Natural killer cell (primary cell): ENCODE measurements at regions not wholly inside any gene's neighbourhood (a gene's known extent, or its start where the extent isn't known, plus 50 kb on each side); places are given as distances from the start of the nearest gene placed in this dataset.

Experiments used
- ATAC-seq, 3 donors: fragments of 150-1000 bp in 2 of 3; fragments of 200-7000 bp in 1 of 3; cut with Tn5 transposase; 1 replicate in 1 of 3; 2 replicates in 2 of 3; pipeline ENCODE4 v1.10.0; 2021; ENCODE audit warnings: mild to moderate bottlenecking in 2 of 3, moderate library complexity in 2 of 3
- DNase-seq, 2 donors: peaks; one replicate each; pipeline versions ENCODE4 v3.0.0 to v3.0.0-alpha.2; 2013 to 2021; ENCODE audit warnings: mixed read lengths in 1 of 2
- H3K27ac ChIP-seq: one replicate; pipeline ENCODE4 v1.5.1; 2013; ENCODE audit warnings: mild to moderate bottlenecking, low read length
- H3K27me3 ChIP-seq: one replicate; pipeline ENCODE4 v1.6.1; 2013; ENCODE audit warnings: low read length; ENCODE audit not compliant: control insufficient read depth, insufficient read depth
- H3K36me3 ChIP-seq: one replicate; pipeline ENCODE4 v1.6.1; 2013; ENCODE audit warnings: low read length; ENCODE audit not compliant: control insufficient read depth, insufficient read depth
- H3K4me1 ChIP-seq: one replicate; pipeline ENCODE4 v1.6.1; 2013; ENCODE audit warnings: low read length; ENCODE audit not compliant: control insufficient read depth, insufficient read depth
- H3K4me3 ChIP-seq: one replicate; pipeline ENCODE4 v1.5.1; 2013; ENCODE audit warnings: low read length
- H3K9me3 ChIP-seq: one replicate; pipeline ENCODE4 v1.6.1; 2013; ENCODE audit warnings: low read length; ENCODE audit not compliant: control insufficient read depth, insufficient read depth
- H3K27ac Mint-ChIP-seq, 2 donors: one replicate each; pipeline ENCODE4 v1.8.0; 2022; ENCODE audit warnings: mild to moderate bottlenecking in 2 of 2, mixed read lengths in 2 of 2, moderate library complexity in 1 of 2
- H3K27me3 Mint-ChIP-seq, 2 donors: one replicate each; pipeline ENCODE4 v1.8.0; 2022; ENCODE audit warnings: low read depth in 2 of 2, mixed read lengths in 2 of 2
- H3K36me3 Mint-ChIP-seq: one replicate; pipeline ENCODE4 v1.8.0; 2022; ENCODE audit warnings: mixed read lengths
- H3K4me1 Mint-ChIP-seq, 2 donors: one replicate each; pipeline ENCODE4 v1.8.0; 2022; ENCODE audit warnings: mixed read lengths in 2 of 2
- H3K4me3 Mint-ChIP-seq: one replicate; pipeline ENCODE4 v1.8.0; 2022; ENCODE audit warnings: mild to moderate bottlenecking, moderate library complexity, mixed read lengths
- H3K9me3 Mint-ChIP-seq, 2 donors: one replicate each; pipeline ENCODE4 v1.8.0; 2022; ENCODE audit warnings: mixed read lengths in 2 of 2
- WGBS: methylation state at CpG from one replicate; pipeline ENCODE4 v1.1.7; 2013; ENCODE audit warnings: missing lambda C conversion rate; ENCODE audit not compliant: insufficient coverage; 5-methylcytosine and 5-hydroxymethylcytosine counted together
- intact Hi-C: fragments of 100-400 bp; cut with micrococcal nuclease; formaldehyde crosslinking; loops from one replicate; pipeline ENCODE4 v1.14.2; 2022
- TF ChIP-seq, protein P1 (sequence below): fragments of 200-600 bp; IDR thresholded peaks from one replicate; pipeline ENCODE4 v1.8.0; 2022; ENCODE audit warnings: antibody characterized with exemption

DNA sequence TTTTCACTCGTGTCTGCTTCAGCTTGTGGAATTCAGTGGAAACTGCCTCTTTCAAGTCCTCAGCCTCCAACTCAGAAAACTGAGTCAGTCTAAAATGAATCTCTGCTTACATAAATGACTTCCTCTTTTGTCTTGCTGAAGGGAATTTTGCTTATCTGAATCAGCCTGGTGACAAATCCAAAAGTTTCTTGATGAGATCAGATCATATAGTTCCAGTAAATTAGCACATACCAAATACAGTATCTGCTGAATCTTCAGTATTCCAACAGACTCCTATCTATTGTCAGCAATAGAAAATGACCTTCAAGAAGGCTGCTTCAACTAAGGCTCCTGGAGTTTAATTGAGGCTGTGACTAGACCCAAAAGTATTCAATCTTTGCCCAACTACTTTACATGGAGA, 290.0 kb downstream of the MZT1 start:
- intact Hi-C loops: no loop called here
- Mint-ChIP-seq H3K4me3 (no peak overlapping the region), H3K36me3 (no peaks in the 10 kb centered on the region), H3K27ac (no peak overlapping the region), H3K9me3 (peaks cover 7 to 8% of the 10 kb centered on the region in 2 donors), H3K4me1 (no peaks in the 10 kb centered on the region), H3K27me3 (no peaks in the 10 kb centered on the region)
- no peak overlapping the region for H3K4me3 ChIP-seq
- DNase-seq (no peak), ATAC-seq (no peak)
- TF ChIP-seq, protein P1, sequence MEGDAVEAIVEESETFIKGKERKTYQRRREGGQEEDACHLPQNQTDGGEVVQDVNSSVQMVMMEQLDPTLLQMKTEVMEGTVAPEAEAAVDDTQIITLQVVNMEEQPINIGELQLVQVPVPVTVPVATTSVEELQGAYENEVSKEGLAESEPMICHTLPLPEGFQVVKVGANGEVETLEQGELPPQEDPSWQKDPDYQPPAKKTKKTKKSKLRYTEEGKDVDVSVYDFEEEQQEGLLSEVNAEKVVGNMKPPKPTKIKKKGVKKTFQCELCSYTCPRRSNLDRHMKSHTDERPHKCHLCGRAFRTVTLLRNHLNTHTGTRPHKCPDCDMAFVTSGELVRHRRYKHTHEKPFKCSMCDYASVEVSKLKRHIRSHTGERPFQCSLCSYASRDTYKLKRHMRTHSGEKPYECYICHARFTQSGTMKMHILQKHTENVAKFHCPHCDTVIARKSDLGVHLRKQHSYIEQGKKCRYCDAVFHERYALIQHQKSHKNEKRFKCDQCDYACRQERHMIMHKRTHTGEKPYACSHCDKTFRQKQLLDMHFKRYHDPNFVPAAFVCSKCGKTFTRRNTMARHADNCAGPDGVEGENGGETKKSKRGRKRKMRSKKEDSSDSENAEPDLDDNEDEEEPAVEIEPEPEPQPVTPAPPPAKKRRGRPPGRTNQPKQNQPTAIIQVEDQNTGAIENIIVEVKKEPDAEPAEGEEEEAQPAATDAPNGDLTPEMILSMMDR: no peak
- no peaks in the 10 kb centered on the region for H3K9me3 ChIP-seq
- H3K27ac ChIP-seq: no peak overlapping the region
- H3K36me3 ChIP-seq: no peaks in the 10 kb centered on the region
- WGBS: 25% methylated on average over 1 of the region's 1 CpG
- H3K4me1 ChIP-seq: no peaks in the 10 kb centered on the region
- H3K27me3 ChIP-seq: no peaks in the 10 kb centered on the region

DNA sequence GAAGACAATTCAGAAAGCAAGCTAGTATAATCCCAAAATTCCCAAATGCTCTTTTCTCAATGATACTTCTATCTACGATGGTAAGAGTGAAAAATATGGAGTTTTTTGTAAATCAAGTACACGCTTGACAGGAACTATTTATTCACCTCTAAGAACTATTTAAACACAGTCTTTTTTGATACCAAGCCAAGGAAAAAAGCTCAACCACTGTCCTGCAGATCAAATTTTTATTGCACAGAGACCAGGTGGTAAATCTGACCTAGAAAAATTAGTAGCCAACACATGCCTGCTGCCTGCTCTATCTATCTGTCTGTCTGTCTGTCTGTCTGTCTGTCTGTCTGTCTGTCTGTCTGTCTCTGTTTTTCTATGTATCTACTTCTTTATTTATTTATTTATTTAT, 292.2 kb downstream of the MZT1 start:
- H3K27ac Mint-ChIP-seq: no peak overlapping the region
- Histone ChIP-seq H3K4me1 (no peaks in the 10 kb centered on the region), H3K9me3 (no peaks in the 10 kb centered on the region), H3K36me3 (no peaks in the 10 kb centered on the region), H3K27ac (no peak overlapping the region), H3K4me3 (no peak overlapping the region), H3K27me3 (no peaks in the 10 kb centered on the region)
- no peak overlapping the region for H3K4me3 Mint-ChIP-seq
- intact Hi-C loops: no loop called here
- H3K27me3 Mint-ChIP-seq: no peaks in the 10 kb centered on the region
- no peaks in the 10 kb centered on the region for H3K4me1 Mint-ChIP-seq
- ATAC-seq (no peak), DNase-seq (no peak)
- no peaks in the 10 kb centered on the region for H3K36me3 Mint-ChIP-seq
- TF ChIP-seq, protein P1: no peak
- 86% methylated on average over 1 of the region's 2 CpGs for WGBS
- peaks cover 5 to 13% of the 10 kb centered on the region in 2 donors for H3K9me3 Mint-ChIP-seq

DNA sequence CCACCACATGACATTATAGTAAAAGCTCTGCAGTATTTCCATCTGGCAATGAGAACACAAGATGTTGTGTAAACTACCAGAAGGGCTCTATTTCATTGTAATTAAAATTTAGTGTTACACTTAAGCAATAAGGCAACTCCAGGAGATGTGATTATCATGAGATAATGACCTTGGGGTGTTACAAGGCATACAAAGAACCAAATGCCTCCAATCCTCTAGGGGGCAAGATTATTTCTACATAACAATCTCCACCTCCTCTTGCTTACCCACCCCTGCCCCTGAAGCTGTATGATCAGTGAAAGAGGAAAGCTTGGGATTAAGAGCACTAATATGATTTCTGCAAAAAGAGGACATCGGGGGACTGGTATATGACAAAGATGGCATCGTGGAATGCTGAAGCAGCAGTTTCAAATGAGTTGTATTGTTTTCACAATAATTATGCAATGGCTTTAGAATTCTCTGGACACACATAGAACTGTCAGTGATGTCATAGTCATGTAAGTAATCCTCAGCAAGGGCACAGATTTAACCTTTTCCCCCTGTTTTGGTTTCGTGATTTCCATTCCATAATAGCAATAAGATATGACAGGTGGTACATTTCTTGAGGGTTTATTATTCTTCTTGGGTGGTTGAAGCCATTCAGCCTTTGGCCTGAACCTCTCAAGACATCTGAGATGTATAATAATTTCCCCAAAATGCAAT, 295.3 kb downstream of the MZT1 start:
- Mint-ChIP-seq H3K9me3 (peaks cover 5 to 16% of the 10 kb centered on the region in 2 donors), H3K27me3 (no peaks in the 10 kb centered on the region), H3K27ac (no peak overlapping the region), H3K4me1 (no peaks in the 10 kb centered on the region), H3K4me3 (no peak overlapping the region), H3K36me3 (no peaks in the 10 kb centered on the region)
- intact Hi-C loops: no loop called here
- TF ChIP-seq, protein P1: no peak
- Histone ChIP-seq H3K4me3 (no peak overlapping the region), H3K36me3 (no peaks in the 10 kb centered on the region), H3K9me3 (no peaks in the 10 kb centered on the region), H3K4me1 (no peaks in the 10 kb centered on the region), H3K27me3 (no peaks in the 10 kb centered on the region), H3K27ac (no peak overlapping the region)
- ATAC-seq (no peak), DNase-seq (no peak)
- WGBS: 95% methylated on average over 2 of the region's 3 CpGs

DNA sequence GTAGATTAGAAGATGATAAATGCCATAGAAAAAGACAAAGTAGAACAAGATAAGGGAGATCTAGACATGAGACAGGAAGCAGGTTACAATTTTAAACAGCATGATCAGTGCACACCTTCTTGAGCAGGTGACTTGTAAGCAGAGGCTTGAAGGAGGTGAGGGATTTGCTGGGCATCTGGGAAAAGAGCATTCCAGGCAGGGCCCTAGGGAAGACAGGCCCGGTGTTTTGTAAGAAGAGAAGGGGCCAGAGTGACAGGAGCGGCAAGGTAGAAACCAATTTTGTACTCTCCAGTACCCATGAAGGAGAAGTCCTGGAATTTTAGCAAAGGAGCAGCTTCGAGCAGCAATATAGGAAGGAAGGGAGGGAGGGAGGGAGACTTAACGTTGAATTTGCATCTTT, 296.5 kb downstream of the MZT1 start:
- Histone ChIP-seq H3K4me3 (no peak overlapping the region), H3K36me3 (no peaks in the 10 kb centered on the region), H3K9me3 (no peaks in the 10 kb centered on the region), H3K4me1 (no peaks in the 10 kb centered on the region), H3K27ac (no peak overlapping the region), H3K27me3 (no peaks in the 10 kb centered on the region)
- no peaks in the 10 kb centered on the region for H3K27me3 Mint-ChIP-seq
- H3K36me3 Mint-ChIP-seq: no peaks in the 10 kb centered on the region
- TF ChIP-seq, protein P1: no peak
- H3K27ac Mint-ChIP-seq: no peak overlapping the region
- H3K9me3 Mint-ChIP-seq: peaks cover 5 to 14% of the 10 kb centered on the region in 2 donors
- no peak for DNase-seq
- ATAC-seq: no peak
- no peaks in the 10 kb centered on the region for H3K4me1 Mint-ChIP-seq
- WGBS: 50% methylated on average over 4 of the region's 4 CpGs
- intact Hi-C loops: no loop called here
- no peak overlapping the region for H3K4me3 Mint-ChIP-seq
